Fibroblast of lung (primary cell): ENCODE measurements at regions not wholly inside any gene's neighbourhood (a gene's known extent, or its start where the extent isn't known, plus 50 kb on each side); places are given as distances from the start of the nearest gene placed in this dataset.

Experiments used
- CTCF ChIP-seq, 2 donors: IDR thresholded peaks in 1 of 2; conservative IDR thresholded peaks in 1 of 2; 1 replicate in 1 of 2; 2 replicates in 1 of 2; pipeline ENCODE4 v1.5.1; 2011 to 2012; ENCODE audit warnings: low read length in 2 of 2, control low read depth in 1 of 2, inconsistent platforms in 1 of 2, low read depth in 1 of 2, mild to moderate bottlenecking in 1 of 2
- EZH2 ChIP-seq: IDR thresholded peaks from 2 replicates; pipeline ENCODE4 v1.5.1; 2012; ENCODE audit warnings: low read length, control low read depth, mild to moderate bottlenecking; ENCODE audit errors: missing control alignments

- TF ChIP-seq EZH2 (no peak), CTCF (conservative IDR thresholded peaks at IDR 0.05 in 1 of 2, IDR thresholded peaks at IDR 0.05 in 1 of 2; ENCODE audit: low read depth in 1 of 2, low read length in 2 of 2) (no peak)
These were observed 183.7 kb upstream of the JAG1 start for GRCh38 chr20:10857352-10858070.
